ENCODE measurements at regions not wholly inside any gene's neighbourhood (a gene's known extent, or its start where the extent isn't known, plus 50 kb on each side); places are given as distances from the start of the nearest gene placed in this dataset.
"Not testable (repeated sequence)": the region's sequence is repeated elsewhere in the genome, so short reads cannot be mapped to it uniquely, and the experiment has no call there.

GRCh38 chr9:587527-587926, 254.0 kb upstream of the DMRT1 start:
- no peak for DNase-seq (ENCODE audit: low read depth in 3 of 3, low spot score in 2 of 3)

- no peak for DNase-seq (ENCODE audit: low read depth in 3 of 3, low spot score in 2 of 3)
Observed at GRCh38 chr9:588981-589380, 252.5 kb upstream of the DMRT1 start.

DNA sequence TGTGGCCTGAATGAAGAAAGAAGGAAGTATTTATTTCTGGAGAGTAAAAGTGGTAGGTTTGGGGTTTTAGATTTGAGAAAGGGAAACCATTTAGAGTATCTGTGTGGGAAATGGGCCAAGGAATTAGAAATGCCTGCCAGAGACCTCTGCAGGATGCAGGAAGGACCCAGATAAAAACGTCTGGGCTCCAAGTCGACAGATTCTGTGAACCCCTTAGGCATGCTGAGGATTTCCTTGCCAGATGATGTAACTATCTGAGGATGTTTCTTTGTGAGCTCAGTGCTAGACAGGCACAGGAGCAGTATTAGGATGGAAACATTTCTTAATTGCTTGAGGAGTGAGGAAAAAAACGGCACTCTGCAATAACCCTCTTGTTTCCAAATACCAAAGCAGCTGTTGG, 251.8 kb upstream of the DMRT1 start:
- DNase-seq (ENCODE audit: low read depth in 3 of 3, low spot score in 2 of 3), result no peak

- no peak for DNase-seq (ENCODE audit: low read depth in 3 of 3, low spot score in 2 of 3)
Observed at GRCh38 chr9:591292-591691, 250.2 kb upstream of the DMRT1 start.

DNA sequence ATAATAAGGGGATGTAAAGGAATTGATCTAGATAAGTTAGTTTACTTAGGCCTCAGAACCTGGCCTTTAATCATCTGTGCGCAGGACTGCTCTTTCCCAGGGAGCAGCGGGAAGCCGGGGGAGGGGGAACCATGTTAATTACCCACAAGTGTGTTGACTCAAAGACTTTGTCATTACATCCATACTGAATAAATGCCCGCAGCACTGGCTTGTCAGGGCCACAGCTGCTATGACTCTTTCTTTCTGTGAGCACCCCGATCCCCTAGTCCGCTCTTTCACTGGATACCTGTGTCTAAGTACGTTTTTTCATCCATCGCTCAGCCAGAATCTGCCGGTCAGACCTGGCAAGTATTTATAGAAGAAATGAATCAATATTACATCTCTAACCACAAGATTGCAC, 249.3 kb upstream of the DMRT1 start:
- DNase-seq (ENCODE audit: low read depth in 3 of 3, low spot score in 2 of 3), result no peak

- DNase-seq (ENCODE audit: low read depth in 3 of 3, low spot score in 2 of 3), result no peak
Observed at GRCh38 chr9:592733-593132, 248.8 kb upstream of the DMRT1 start.

GRCh38 chr9:593809-594208, 247.7 kb upstream of the DMRT1 start:
- no peak for DNase-seq (ENCODE audit: low read depth in 3 of 3, low spot score in 2 of 3)

DNA sequence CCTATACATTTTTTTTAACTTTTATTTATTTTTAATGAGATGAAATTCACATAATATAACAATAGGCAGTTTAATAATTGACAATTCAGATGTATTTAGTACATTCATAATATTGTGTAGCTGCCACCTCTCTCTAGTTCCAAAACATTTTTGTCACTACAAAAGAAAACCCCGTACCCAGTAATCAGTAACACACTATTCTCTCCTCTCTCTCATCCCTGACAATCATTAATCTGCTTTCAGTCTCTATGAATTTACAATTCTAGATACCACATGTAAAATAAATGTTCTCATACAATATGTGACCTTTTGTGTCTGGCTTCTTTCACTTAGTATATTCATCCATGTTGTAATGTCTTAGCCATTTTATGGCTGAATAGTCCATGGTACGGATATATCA, 244.8 kb upstream of the DMRT1 start:
- DNase-seq (ENCODE audit: low read depth in 3 of 3, low spot score in 2 of 3), result no peak

DNA sequence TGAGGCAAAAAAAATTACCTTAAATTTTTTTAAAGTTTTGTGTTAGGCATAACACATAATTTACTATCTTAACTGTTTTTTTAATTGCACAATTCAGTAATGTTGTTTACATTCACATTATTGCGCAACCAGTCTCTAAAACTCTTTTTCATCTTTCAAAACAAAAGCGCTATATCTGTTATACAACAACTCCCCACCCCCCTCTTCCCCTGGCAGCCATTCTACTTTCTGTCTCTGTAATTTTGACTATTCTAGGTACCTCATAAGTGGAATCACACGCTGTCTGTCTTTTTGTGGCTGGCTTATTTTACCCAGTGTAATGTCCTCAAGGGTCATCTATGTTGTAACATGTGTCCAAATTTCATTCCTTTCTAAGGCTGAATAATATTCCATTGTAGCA, 241.5 kb upstream of the DMRT1 start:
- no peak for DNase-seq (ENCODE audit: low read depth in 3 of 3, low spot score in 2 of 3)

- no peak for DNase-seq (ENCODE audit: low read depth in 3 of 3, low spot score in 2 of 3)
Observed at GRCh38 chr9:602716-603115, 238.8 kb upstream of the DMRT1 start.

GRCh38 chr9:603126-603525, 238.4 kb upstream of the DMRT1 start:
- no peak for DNase-seq (ENCODE audit: low read depth in 3 of 3, low spot score in 2 of 3)

DNA sequence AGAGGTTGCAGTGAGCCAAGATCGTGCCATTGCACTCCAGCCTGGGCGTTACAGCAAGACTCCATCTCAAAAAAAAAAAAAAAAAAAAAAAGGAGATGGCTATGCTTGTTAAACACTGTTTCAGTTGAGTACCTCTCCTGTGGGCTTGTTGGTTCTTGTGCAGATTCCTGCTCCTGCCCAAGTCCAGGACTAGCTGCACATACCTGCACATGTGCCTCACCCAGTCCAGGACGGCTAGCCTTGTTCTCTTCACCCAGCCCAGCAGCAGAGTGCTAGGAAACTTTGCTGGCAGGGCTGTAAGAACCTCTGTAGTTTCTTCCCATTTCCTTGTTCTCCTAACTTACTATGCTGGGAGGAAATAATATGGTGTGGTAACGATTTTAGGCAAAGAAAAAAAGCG, 234.1 kb upstream of the DMRT1 start:
- DNase-seq (ENCODE audit: low read depth in 3 of 3, low spot score in 2 of 3), result no peak

GRCh38 chr9:613771-614347, 227.6 kb upstream of the DMRT1 start:
- DNase-seq (ENCODE audit: low read depth in 3 of 3, low spot score in 2 of 3), result peak; percentile 60 to 68 (median 64)

DNA sequence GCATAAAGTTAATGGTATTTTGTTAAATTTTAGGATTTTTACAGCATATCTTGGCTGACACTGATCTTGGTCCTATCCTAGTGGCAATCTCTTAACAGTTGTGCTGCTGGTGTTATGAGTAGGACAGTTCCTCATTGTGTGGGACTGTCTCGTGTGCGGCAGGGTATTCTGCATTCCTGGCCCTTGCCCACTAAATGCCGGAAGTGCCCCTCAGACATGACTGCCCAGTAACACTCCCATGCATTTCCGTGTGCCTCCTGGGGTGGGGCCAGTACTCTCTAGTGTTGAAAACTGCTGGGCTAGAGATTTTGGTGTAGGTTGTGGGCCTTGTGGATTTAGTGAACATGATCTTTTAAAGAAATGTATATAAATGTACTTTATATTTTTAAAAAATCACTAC, 227.1 kb upstream of the DMRT1 start:
- no peak for DNase-seq (ENCODE audit: low read depth in 3 of 3, low spot score in 2 of 3)

GRCh38 chr9:615756-616155, 225.7 kb upstream of the DMRT1 start:
- no peak for DNase-seq (ENCODE audit: low read depth in 3 of 3, low spot score in 2 of 3)

GRCh38 chr9:616694-617093, 224.8 kb upstream of the DMRT1 start:
- no peak for DNase-seq (ENCODE audit: low read depth in 3 of 3, low spot score in 2 of 3)

- DNase-seq (ENCODE audit: low read depth in 3 of 3, low spot score in 2 of 3), result no peak
Observed at GRCh38 chr9:617445-618085, 223.9 kb upstream of the DMRT1 start.

DNA sequence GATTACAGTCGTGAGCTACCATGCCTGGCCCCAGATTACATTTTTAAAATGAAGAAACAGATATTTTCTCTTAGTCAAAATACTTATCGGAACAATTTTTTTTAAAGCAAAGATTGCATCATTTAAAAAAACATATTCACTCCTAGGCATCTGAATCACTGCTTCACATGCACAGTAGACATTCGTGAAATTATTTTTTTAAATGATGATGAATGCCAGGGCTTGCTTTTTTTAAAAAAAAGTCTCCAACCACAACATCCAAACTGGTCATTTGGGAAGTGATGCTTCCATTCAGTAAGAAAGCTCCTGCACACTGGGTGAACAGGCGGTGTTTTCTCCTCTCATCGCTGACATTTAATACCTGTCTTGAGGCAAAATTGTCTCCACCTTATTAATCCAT, 223.0 kb upstream of the DMRT1 start:
- no peak for DNase-seq (ENCODE audit: low read depth in 3 of 3, low spot score in 2 of 3)

DNA sequence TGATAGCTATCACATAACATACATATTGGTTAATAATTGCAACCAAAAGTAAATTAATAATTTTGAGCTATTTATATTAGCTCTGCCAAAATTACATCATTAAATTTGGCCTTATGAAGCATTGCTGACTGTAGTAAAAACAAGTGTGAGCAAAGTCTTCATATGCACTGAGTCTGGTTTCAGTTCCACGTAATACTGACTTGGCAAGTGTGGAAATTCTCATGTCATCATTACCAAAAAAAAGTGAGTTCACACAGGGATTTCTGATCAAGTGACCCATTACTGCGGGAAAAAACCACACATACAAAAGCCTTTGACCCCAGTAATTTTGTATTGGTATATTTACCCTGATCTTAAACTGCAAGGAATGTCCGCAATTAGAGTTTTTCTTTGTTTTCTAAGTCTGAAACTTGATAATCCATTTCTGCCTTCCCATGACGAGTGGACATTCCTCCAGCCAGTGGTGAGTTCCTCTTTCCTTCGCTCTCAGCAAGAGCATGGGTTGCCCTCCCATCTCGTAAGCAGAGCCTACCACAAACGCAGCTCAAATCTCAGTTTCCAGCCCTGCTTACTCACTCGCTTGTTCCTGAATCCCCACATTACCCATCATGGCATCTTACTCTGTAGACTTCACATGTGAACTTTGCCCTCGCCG, 220.2 kb upstream of the DMRT1 start:
- DNase-seq (ENCODE audit: low read depth in 3 of 3, low spot score in 2 of 3), result no peak

- no peak for DNase-seq (ENCODE audit: low read depth in 3 of 3, low spot score in 2 of 3)
Observed at GRCh38 chr9:624935-625500, 216.5 kb upstream of the DMRT1 start.

DNA sequence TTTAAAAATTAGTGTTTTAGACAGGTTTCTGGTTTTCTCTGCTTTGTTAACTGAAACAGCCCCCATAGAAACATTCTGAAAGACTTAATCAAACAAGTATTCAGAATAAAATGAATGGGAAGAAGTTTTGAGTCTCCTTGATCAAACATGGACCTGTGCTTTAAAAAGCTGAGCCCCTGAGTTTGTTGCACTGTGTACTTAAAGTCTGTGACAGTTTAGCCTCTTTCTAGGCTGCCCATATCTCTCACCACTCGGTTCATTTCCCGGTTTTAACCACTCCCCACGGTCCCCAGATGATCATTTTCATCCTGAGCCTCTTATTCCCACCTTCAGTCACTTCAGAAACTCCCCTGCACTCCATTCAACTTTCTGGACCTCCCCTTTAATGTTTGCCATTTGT, 215.9 kb upstream of the DMRT1 start:
- DNase-seq (ENCODE audit: low read depth in 3 of 3, low spot score in 2 of 3), result no peak

DNA sequence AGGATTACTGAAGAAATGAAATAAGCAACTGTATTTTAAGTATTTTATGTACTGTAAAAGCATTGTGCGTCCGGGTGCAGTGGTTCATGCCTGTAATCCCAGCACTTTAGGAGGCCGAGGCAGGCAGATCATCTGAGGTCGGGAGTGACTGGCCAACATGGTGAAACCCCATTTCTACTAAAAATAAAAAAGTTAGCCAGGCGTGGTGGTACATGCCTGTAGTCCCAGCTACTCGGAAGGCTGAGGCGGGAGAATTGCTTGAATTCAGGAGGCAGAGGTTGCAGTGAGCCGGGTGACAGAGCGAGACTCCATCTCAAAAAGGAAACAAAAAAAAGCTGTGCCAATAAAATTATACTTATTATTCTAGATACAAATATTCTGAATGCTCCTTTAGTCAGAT, 215.4 kb upstream of the DMRT1 start:
- DNase-seq (ENCODE audit: low read depth in 3 of 3, low spot score in 2 of 3), result not testable (repeated sequence)
